ENCODE measurements at regions not wholly inside any gene's neighbourhood (a gene's known extent, or its start where the extent isn't known, plus 50 kb on each side); places are given as distances from the start of the nearest gene placed in this dataset.

GRCh38 chr4:14693728-14694127 is 308.6 kb upstream of the CPEB2 start:
- H3K27me3 ChIP-seq (replicated peaks in 1 of 4; ENCODE audit: control insufficient read depth in 3 of 4, extremely low read depth in 1 of 4, insufficient read depth in 3 of 4, low read length in 3 of 4): no peaks in the 10 kb centered on the region
- no peak overlapping the region for H3K4me3 ChIP-seq (ENCODE audit: extremely low read depth in 1 of 4, insufficient read depth in 2 of 4, low read depth in 3 of 4, low read length in 4 of 4)
- no peak overlapping the region for H2BK20ac ChIP-seq (ENCODE audit: low read length)
- DNase-seq (ENCODE audit: low read depth in 1 of 2, low spot score in 2 of 2) (no peak), FAIRE-seq (no peak)
- H3K56ac ChIP-seq (replicated peaks; ENCODE audit: insufficient read length, low read depth, low read length): no peak overlapping the region
- H3K79me1 ChIP-seq (ENCODE audit: low read depth, low read length): no peaks in the 10 kb centered on the region
- H4K91ac ChIP-seq (replicated peaks; ENCODE audit: insufficient read length, low read length): no peak overlapping the region
- H2BK12ac ChIP-seq (ENCODE audit: low read depth, low read length): no peak overlapping the region
- H4K8ac ChIP-seq (ENCODE audit: extremely low read depth, insufficient read depth, low read length): no peak overlapping the region
- no peak overlapping the region for H2BK120ac ChIP-seq (replicated peaks; ENCODE audit: low read depth, low read length)
- no peak overlapping the region for H2BK5ac ChIP-seq (ENCODE audit: low read depth, low read length)
- H3K23me2 ChIP-seq (ENCODE audit: low read depth, low read length): no peaks in the 10 kb centered on the region
- H2BK15ac ChIP-seq (ENCODE audit: low read length): no peak overlapping the region
- H4K20me1 ChIP-seq (replicated peaks in 1 of 2; ENCODE audit: control insufficient read depth in 1 of 2, insufficient read depth in 2 of 2, low read length in 2 of 2): no peaks in the 10 kb centered on the region
- H3K9ac ChIP-seq (replicated peaks in 1 of 4; ENCODE audit: extremely low read depth in 1 of 4, low read depth in 3 of 4, low read length in 3 of 4): no peak overlapping the region
- no peak overlapping the region for H3K14ac ChIP-seq (ENCODE audit: insufficient read length)
- H3K4me1 ChIP-seq (replicated peaks in 1 of 4; ENCODE audit: control insufficient read depth in 3 of 4, insufficient read depth in 4 of 4, low read length in 3 of 4): no peaks in the 10 kb centered on the region
- ChIA-PET POLR2A (ENCODE audit: partially characterized antibody) (no interaction called here), CTCF (ENCODE audit: partially characterized antibody) (interaction anchor here (0.8 kb wide), 1 partner anchor 400 kb away, joined by 3 read pairs; no protein-coding TSS in a partner anchor)
- TF ChIP-seq CEBPB (IDR thresholded peaks at IDR 0.05; ENCODE audit: low read depth, low read length) (no peak), NRF1 (IDR thresholded peaks at IDR 0.05; ENCODE audit: low read depth, low read length) (no peak), RAD21 (IDR thresholded peaks at IDR 0.05 in 1 of 2, conservative IDR thresholded peaks at IDR 0.05 in 1 of 2; ENCODE audit: low read depth in 2 of 2, low read length in 2 of 2) (no peak)
- no peaks in the 10 kb centered on the region for H3K36me3 ChIP-seq (ENCODE audit: control insufficient read depth in 2 of 4, insufficient read depth in 4 of 4, low read length in 3 of 4)
- peaks cover 9 to 10% of the 10 kb centered on the region in 2 experiments; a peak in 3 of 4 replicates for H3K9me3 ChIP-seq (ENCODE audit: insufficient read depth in 2 of 2, low read depth in 1 of 2, low read length in 1 of 2)
- H3K23ac ChIP-seq (ENCODE audit: insufficient read length): no peak overlapping the region
- H3K4ac ChIP-seq (replicated peaks; ENCODE audit: insufficient read length, low read depth, low read length): no peak overlapping the region
- no peak overlapping the region for H2AK5ac ChIP-seq (ENCODE audit: low read depth, low read length)
- no peak overlapping the region for H3K27ac ChIP-seq (ENCODE audit: low read depth, low read length)
- H3K79me2 ChIP-seq (ENCODE audit: control insufficient read depth in 1 of 2, insufficient read depth in 2 of 2, low read length in 2 of 2): no peaks in the 10 kb centered on the region
- no peak overlapping the region for H3K4me2 ChIP-seq (ENCODE audit: insufficient read depth in 1 of 2, low read depth in 2 of 2, low read length in 2 of 2)
- H4K5ac ChIP-seq (ENCODE audit: insufficient read length, low read depth, low read length): no peak overlapping the region
- H2AFZ ChIP-seq (ENCODE audit: low read length): no peak overlapping the region
- H3K18ac ChIP-seq (ENCODE audit: extremely low read depth, low read length): no peak overlapping the region

Data from H1 (cell line).